ENCODE measurements at regions not wholly inside any gene's neighbourhood (a gene's known extent, or its start where the extent isn't known, plus 50 kb on each side); places are given as distances from the start of the nearest gene placed in this dataset.

DNA sequence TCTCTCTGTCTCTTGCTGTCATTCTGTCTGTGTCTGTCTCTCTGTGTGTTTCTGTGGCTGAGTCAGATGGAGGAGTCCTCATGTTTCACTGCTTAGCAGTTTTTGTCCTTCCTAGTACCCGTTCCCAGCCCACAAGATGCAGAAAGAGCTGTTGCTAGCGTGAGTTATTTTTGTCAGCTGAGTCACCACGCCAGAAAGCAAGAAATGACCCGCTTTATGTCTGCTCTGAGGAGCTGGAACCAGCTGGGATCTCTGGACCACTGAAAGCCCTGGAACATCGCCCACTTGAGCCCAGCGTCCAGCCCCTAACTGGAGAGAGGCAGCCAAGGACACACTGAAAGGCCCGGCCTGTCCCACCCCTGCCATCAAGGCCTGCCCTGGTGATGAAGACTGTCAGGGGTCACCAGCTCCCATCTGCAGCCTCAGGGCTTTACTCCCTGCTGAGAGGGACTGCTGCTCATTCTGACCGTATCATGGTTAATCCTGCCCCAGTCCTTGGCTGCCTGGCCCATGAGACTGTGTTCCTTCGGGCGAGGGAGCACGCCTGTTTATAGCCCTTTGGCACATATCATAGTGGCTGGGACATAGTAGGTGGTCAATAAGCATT lies 101.7 kb upstream of the TPM1 start:
- peak in 2 of 3 donors; percentile 4 to 19 for DNase-seq (ENCODE audit: low read depth in 3 of 3)

DNA sequence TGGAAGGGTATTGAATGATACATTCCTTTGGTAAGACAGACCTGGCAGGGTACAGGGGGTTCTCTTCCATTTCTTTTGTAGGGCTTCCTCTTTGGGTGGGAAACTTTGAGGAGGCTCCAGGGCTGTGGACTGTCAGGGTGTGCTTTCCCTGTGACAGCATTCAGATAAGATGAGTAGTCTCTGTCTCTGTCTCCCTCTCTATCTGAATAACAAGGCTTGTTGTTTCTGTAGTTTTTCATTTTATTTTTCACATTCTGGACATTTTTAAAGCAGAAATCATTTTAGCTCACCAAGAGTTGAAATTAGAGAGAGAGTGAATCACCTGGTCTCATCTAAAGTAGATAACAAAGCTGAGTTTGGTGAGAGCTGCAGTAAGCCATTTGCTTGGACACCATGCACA lies 100.8 kb upstream of the TPM1 start:
- no peak for DNase-seq (ENCODE audit: low read depth in 3 of 3)

DNA sequence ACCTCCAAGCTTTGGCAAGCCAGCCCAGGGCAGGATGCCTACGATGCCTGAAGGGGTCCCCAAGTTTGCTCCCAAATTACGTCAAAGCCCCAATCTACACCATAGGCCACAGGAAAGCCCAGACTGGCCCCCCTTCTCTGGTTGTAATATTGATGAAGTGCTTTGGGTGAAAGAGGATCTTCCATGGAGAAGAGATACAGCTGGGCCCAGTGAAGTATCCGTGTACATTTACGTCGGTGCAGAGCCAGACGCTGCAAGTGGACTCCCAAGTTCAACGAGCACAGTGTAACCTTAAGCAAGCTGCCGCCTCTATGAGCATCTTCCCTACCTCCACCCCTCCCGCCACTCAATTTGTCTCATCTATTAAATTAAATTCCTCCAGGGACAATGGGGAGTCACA lies 100.1 kb upstream of the TPM1 start:
- no peak for DNase-seq (ENCODE audit: low read depth in 3 of 3)

DNA sequence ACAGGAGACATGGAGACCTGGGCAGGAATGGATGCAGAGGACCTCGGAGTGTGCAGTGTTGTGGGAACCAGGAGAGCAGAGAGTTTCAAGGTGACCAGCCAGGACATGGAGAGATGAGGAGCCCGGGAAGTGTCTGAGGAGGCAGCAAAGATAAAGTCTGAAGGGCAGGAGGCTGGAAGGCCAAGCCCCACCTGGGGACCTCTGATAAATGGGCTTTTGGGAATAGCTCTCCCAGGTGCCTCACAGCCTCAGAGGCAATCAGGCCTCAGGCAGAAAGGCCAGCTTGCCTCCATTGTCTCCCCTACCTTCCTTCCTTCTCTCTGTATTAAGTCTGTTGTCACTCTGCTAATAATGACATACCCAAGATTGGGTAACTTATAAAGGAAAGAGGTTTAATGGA lies 97.5 kb upstream of the TPM1 start:
- no peak for DNase-seq (ENCODE audit: low read depth in 3 of 3)

GRCh38 chr15:62945760-62946159 lies 96.8 kb upstream of the TPM1 start:
- no peak for DNase-seq (ENCODE audit: low read depth in 3 of 3)

DNA sequence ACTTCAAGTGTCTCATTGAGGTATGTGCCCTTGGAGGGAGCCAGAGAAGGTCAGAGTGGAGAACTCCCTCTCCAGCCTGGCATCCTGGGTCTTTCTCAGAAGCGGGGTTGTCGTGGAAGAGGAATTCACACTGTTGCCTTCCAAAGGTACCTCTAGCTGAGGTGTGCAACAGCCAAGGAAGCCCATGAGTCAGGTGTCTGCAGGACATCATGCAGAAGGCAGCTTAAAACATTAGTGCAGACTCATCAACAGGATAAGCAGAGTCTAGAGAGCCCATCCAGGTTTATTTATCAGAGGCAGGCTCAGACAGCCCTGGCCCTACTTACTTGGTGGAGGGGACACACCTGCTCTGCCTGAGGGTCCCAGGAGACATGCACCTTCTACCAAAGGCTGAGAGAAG lies 95.6 kb upstream of the TPM1 start:
- no peak for DNase-seq (ENCODE audit: low read depth in 3 of 3)

DNA sequence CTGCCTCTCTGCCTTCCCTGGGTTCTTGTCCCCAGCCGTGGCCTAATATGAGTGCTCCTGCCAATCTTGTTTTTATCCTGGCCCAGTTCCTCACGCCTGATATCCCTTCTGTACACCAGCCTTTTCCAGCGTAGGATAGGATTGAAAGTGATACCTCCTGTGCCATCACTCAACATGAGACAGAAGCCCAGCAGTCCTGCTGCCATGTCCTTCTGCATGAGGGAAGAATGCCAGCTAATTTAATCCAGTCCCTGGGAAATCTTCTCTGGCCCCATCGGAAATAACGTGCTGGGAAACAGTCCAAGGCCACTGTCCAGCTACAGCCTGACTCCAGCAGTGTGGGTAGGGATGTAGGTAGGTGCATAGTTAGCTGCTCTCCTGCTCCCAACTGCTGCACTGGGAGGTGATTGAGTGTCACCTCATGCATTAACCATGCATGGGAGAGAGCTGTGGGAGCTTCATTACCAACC lies 92.0 kb upstream of the TPM1 start:
- no peak for DNase-seq (ENCODE audit: low read depth in 3 of 3)

GRCh38 chr15:62951481-62951880 lies 91.1 kb upstream of the TPM1 start:
- DNase-seq (ENCODE audit: low read depth in 3 of 3): no peak

DNA sequence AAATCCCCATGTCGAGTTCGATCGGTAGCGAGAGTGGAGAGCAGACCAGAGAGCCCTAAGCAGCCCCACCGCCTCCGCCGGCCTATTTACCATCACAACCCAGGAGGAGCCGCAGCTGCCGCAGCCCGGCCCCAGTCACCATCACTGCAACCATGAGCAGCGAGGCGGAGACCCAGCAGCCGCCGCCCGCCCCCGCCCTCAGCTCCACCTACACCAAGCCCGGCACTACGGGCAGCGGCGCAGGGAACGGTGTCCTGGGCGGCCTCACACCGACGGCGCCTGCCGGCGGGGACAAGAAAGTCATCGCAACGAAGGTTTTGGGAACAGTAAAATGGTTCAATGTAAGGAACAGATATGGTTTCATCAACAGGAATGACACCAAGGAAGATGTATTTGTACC lies 89.5 kb upstream of the TPM1 start:
- DNase-seq (ENCODE audit: low read depth in 3 of 3): no peak

DNA sequence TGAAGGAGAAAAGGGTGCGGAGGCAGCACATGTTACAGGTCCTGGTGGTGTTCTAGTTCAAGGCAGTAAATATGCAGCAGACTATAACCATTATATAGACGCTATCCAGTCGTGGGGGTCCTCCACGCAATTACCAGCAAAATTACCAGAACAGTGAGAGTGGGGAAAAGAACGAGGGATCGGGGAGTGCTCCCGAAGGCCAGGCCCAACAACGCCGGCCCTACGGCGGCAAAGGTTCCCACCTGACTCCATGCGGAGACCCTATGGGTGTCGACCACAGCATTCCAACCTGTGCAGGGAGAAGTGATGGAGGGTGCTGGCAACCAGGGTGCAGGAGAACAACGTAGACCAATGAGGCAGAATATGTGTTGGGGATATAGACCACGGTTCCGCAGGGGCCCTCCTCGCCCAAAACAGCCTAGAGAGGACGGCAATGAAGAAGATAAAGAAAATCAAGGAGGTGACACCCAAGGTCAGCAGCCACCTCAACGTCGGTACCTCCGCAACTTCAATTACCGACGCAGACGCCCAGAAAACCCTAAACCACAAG lies 89.0 kb upstream of the TPM1 start:
- DNase-seq (ENCODE audit: low read depth in 3 of 3): no peak

DNA sequence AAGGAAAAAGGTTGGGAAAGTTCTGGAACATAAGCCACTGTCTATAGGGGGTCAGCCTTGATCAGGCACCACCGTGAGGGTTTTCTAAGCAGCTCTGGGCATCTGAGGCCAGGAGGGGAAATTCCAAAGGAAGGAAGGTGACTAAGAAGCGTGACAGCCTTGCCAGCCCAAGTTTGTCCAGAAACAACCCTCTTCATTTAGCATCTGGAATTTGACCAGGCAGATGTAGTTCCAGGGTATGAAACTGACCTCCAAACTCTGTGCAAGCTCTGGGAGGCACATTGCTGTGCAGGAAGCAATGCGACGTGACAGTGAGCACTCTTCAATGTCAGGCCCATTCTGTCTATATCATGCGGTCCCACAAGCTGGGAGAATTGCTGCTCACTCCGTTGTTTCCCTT lies 85.4 kb upstream of the TPM1 start:
- no peak for DNase-seq (ENCODE audit: low read depth in 3 of 3)

- DNase-seq (ENCODE audit: low read depth in 3 of 3): no peak
Measured at GRCh38 chr15:62958528-62959363, 83.8 kb upstream of the TPM1 start.

DNA sequence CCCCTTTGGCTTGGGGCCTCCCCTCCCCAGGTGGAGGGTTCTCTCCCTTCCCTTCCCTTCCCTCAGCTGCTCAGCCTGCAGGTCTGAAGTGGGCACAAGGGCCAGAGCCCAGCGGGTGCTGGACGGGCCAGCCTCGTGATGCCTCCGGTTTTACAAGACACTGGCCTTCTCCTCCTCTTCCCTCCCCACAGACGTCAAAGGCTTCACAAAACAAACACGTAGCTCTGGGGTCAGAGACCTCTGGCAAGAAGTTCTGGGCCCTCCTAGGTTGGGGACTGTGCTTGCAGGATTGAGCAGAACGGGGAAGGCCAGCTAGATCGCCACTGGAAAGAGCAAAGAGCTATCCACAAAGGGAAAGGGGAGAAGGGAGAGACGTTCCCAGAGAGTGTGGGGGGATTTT lies 81.4 kb upstream of the TPM1 start:
- DNase-seq (ENCODE audit: low read depth in 3 of 3): no peak

DNA sequence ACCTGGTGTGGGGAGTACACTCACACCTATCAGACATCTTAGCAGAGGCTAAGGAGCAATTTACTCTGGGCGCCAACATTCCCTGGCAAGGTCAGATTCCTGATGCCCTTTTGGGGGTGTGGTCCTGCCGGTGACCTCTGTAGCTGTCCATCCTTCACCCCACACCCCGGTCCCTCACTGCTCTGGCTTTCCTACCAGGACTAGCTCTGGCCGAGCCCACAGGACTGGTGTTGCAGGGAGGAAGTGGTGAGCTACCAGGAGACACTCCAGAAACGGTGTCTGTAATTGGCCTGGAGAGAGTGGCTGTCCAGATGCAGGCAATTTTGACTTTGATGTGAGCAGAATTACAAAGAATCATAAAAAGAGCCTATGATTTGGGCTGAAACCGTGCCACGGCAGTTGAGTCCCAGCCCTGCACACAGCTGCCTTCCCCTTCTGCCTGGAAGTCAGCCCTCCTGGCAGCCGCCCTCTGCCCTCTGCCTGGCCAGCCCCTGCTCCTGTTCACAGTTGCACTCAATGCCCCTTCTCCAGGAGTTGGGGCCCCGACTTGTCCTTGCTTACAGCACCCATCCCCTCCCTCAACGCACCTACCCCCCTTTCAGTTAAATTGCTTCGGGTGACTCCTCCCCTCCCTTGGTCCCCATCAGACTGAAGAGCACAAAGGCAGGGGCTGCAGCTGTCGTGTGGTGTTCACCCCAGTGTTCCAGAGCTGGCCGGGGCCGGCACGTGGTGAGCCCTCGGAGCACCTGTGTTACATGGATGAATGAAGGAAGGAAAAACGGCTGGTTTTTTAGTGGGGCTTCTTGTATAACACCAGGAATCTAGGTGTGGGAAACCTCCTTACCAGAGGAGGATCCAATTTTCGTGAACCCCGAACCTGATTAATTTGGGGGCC lies 80.2 kb upstream of the TPM1 start:
- no peak for DNase-seq (ENCODE audit: low read depth in 3 of 3)

DNA sequence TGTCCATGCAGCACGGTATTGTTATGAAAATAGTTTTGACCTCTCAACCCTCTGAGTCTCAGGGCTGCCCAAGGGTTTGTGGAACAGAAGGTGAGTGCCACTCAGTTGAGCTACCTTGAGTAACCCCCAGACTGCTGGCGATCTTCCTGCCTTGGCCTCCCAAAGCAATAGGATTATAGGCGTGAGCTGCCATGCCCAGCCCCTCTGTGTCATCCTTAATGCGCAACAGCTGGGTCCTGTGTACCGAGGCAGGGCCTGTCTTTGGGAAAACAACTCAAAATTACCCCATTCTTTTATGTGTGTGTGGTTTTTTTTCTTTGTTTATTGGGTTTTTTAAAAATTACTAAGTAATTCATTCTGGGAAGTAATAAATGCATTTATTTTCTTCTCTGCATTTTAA lies 78.3 kb upstream of the TPM1 start:
- no peak for DNase-seq (ENCODE audit: low read depth in 3 of 3)

GRCh38 chr15:62966294-62967078 lies 76.1 kb upstream of the TPM1 start:
- DNase-seq (ENCODE audit: low read depth in 3 of 3): no peak

GRCh38 chr15:62968699-62969098 lies 73.8 kb upstream of the TPM1 start:
- DNase-seq (ENCODE audit: low read depth in 3 of 3): no peak

DNA sequence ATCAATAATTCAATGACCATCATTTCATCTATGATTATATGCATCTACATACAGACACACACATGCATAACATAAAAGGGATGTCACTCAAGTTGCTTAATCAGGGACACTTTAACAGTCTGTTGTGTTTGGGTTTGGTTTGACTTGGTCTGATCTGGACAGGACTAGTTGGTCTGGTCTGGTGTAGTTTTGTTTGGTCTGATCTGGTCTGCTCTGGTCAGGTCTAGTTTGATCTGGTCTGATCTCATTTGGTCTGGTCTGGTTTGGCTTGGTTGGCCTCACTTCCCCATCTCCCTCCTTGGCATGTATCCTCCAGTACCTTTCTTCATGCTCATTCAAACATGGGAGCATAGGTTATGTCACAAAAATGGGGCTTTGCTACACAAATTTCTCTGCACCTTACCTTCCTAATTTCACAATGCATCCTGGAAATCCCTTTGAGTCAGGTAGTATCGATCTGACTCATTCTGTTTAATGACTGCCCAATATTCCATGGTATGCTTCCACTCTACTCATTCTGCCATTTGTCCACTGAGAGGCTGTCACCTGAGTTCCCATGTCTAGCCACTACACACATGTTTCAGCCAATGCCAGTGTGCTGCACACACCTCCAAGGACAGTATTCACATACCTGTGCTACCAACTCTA lies 73.0 kb upstream of the TPM1 start:
- DNase-seq (ENCODE audit: low read depth in 3 of 3): no peak

DNA sequence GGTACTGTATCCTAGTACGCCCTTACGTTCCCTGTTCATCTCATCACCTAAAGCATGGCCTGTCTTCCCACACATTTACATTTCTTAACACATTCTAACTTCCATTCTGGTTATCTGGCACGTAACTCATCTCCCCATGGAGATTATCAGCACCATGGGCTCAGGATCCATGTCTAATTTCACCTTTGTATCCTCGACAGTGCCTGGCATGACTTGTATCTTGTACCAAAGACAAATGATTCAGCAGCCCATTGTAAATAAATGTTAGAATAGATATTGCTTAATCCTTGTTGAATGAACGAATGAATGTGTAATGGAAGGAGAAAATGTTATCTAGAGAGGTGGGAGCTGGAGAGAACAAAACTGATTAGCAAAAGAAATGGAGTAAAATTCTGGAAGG lies 69.7 kb upstream of the TPM1 start:
- DNase-seq (ENCODE audit: low read depth in 3 of 3): no peak

DNA sequence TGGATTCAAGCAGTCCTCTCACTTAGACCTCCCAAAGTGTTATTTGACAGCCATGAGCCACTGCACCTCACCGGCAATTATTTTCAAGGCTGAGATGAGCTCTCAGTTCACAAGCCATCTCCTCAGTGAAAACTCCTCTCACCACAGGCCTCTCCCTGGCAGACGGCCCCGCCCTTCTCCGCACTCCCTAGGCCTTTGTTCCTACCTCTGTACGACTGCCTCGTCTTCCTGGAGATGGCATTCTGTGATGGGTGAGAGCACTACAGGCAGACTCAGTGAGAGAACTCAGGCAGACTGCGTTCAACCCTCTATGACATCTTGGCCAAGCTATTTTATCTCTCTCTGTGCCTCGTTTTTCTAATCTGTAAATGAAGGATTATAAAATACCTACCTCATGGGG lies 67.0 kb upstream of the TPM1 start:
- no peak for DNase-seq (ENCODE audit: low read depth in 3 of 3)

GRCh38 chr15:62976301-62976881 lies 66.2 kb upstream of the TPM1 start:
- DNase-seq (ENCODE audit: low read depth in 3 of 3): no peak

All from stimulated activated CD4-positive, alpha-beta T cell treated with anti-CD3 and anti-CD28 coated beads, TNF-alpha, amount 100 ng/mL, for 48 hours (primary cell).